Lung microvascular endothelial cell (primary cell): ENCODE measurements at regions not wholly inside any gene's neighbourhood (a gene's known extent, or its start where the extent isn't known, plus 50 kb on each side); places are given as distances from the start of the nearest gene placed in this dataset.
"Not testable (repeated sequence)": the region's sequence is repeated elsewhere in the genome, so short reads cannot be mapped to it uniquely, and the experiment has no call there.

Experiments used
- DNase-seq, 2 donors: peaks; one replicate each; pipeline versions ENCODE4 v3.0.0 to v3.0.0-alpha.2; 2010; ENCODE audit warnings: low read depth in 2 of 2

DNA sequence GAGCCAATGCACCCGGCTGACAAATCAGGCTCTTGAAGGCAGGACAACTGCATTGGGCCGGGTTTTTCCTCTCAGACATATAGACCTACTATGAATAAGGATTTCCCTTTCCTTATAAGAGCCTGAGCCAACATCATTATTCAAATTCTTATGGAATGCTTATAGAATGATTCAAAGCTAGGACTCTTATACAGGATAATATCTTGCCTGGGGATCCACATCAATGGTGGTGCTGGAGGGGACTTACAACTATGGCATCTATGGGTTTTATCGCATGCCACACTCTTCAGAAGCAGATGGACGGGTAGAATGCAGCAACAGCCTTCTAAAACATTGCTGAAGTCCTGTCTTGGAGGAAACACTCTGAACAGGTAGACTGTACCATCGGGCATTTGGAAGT lies 296.8 kb upstream of the KYNU start:
- DNase-seq: no peak

GRCh38 chr2:142575561-142575960 lies 301.9 kb upstream of the KYNU start:
- no peak for DNase-seq

GRCh38 chr2:142574388-142574787 lies 303.1 kb upstream of the KYNU start:
- DNase-seq: no peak

GRCh38 chr2:142572346-142573132 lies 304.9 kb upstream of the KYNU start:
- DNase-seq: no peak

DNA sequence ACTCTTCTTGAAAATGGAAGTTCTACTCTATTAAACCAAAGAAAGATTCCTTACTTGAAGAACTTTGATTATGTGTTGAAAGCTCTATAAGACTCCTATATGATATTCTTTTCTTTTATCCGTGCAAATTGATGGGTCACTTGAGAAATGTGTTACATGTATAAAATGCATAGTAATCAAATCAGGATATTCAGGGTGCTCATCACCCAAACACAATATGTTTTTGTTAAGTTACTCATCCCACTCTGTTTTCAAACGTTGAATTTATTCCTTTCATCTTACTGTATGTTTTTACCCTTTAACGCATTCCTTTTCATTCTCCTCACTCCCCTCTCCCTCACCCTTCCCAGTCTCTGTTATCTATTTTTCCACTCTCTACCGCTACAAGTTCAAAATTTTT lies 305.5 kb upstream of the KYNU start:
- DNase-seq: no peak

DNA sequence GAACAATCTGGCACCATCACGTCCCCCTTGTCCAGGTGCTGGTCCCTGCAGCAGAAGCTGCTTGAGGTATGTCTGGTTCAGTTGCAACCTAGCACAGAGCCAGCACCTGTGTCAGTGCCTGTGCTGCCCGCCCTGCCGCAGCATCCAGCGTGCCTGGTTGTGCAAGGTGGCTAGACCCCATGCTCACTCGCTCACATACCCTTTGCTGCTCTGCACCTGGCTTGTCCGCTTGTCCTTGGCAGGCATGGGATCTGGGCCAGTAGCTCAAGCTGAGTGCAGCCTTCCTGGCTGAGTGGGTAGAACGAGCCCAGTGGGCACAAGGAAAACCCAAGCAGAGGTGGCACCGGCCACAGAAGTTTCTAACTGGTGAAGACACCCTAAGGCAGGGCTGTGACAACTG lies 314.6 kb upstream of the KYNU start:
- no peak for DNase-seq

DNA sequence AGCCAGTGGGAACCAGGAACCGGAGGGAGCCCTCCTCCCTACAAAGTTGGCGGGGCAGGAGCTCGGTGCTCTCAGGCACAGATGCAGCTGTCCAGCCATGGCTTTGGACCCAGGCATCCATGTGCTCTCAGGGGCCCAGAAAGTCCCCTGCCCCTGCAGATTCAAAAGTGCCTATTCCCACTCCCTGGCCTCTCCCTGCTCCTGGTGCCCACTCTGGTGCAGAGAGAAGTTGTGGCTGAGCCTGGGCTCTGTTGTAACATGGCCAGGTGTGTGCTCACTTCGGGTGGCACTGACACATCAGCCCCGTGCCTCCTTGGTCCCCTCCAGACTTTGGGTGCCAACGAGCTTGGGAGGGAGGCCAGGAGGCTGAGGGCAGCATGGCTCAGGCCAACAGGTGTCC lies 315.8 kb upstream of the KYNU start:
- DNase-seq: no peak

GRCh38 chr2:142557391-142557790 lies 320.1 kb upstream of the KYNU start:
- DNase-seq: no peak

DNA sequence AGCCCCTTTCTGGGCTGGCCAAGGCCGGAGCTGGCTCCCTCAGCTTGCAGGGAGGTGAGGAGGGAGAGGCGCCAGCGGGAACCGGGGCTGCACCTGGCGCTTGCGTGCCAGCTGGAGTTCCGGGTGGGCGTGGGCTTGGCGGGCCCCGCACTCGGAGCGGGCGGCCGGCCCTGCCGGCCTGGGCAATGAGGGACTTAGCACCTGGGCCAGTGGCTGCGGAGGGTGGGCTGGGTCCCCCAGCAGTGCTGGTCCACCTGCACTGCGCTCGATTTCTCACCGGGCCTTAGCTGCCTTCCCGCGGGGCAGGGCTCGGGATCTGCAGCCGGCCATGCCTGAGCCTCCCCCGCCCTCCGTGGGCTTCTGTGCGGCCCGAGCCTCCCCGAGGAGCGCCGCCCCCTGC lies 331.5 kb upstream of the KYNU start:
- not testable (repeated sequence) for DNase-seq

- DNase-seq: no peak
Measured at GRCh38 chr2:142545036-142545435, 332.4 kb upstream of the KYNU start.

- DNase-seq: no peak
Measured at GRCh38 chr2:142544173-142544572, 333.3 kb upstream of the KYNU start.

- no peak for DNase-seq
Measured at GRCh38 chr2:142542431-142542910, 335.0 kb upstream of the KYNU start.

DNA sequence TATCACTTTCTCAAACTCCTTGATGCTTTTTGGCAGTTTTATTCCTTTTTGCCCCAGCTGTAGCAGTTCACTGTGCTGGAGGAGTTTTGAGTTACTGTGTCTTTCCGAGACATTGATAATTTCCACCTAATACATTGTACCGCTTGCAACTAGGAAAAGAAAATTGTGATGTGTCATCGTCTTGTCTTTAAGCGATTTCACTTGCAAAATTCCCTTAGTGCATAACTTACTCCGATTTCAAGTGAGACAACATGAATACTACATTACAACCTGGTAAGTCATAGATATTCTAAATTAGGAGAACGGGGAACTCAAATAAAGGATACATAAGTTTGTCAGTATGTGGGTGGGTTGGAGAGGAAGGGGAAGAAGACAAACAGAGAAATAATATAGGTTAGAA lies 340.5 kb upstream of the KYNU start:
- no peak for DNase-seq

DNA sequence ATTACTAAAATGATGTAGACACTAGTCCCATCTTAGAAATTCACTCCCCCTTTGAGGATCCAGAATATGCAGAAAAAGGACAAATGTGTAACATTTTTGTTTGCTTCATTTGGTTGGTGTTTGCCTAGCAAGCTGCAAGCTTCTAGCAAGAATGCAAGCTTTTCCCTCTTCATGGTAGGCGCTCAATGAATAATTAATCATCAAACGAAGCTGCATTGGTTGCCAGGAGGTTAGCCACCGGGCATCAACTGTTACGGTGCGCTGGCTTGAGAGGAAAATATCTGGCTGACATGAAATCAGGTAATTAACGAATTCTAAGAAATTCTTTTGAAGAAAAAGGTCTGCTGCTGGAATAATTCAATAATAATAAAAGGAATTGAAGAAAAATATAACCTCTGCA lies 341.0 kb upstream of the KYNU start:
- DNase-seq: no peak

GRCh38 chr2:142535311-142535710 lies 342.2 kb upstream of the KYNU start:
- no peak for DNase-seq

- no peak for DNase-seq
Measured at GRCh38 chr2:142533177-142533576, 344.3 kb upstream of the KYNU start.

DNA sequence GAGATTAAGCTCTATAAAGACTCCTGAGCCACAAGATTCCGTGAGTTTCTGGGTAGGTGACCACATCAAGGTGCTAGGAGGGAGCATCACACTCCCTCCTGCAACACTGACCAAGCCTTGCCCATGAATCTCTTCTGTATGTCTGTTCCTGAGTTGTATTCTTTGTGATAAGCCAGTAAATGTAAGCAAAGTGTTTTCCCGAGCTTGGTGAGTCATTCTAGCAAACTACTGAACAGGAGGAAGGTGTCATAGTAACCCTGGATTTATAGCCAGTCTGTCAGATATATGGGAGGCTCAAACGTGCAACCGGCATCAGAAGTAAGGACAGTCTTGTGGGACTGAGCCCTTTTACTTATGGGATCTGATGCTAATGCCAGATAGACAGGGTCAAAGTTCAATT lies 346.1 kb upstream of the KYNU start:
- DNase-seq: no peak

DNA sequence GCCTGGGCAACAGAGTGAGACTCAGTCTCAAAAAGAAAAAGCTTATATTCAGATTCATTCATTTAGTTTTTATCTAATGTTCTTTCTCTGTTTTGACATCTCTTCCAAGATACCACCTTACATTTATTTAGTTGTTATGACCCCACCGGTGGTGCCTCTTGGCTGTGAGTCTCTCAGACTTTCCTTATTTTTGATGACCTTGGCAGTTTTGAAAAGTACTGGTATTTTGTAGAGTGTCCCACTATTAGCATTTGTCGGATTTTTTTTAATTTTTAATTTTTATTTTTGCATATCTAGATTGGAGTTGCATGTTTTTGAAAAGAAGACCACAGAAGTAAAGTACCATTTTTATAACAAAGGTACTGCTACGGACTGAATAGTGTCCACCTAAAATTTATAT lies 351.7 kb upstream of the KYNU start:
- no peak for DNase-seq

GRCh38 chr2:142521492-142521891 lies 356.0 kb upstream of the KYNU start:
- DNase-seq: no peak

DNA sequence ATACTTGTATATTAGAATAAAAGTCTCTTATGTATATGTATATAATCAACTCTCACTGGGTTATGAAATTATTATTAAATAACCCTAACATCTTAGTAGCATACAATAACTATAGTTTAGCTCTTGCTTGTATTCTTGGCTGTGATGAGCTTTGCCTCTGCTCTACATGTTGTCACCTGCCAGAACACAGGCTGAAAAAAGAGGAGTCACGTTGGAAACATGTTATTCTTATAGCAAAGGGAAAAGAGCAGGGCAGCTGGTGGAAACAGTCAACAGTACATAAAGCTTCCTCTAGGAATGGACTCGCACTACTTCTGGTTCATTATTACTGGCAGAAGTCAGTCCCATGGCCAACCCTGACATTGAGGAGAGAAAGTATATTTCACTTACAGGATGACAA lies 362.0 kb upstream of the KYNU start:
- DNase-seq: no peak

- no peak for DNase-seq
Measured at GRCh38 chr2:142509401-142509800, 368.1 kb upstream of the KYNU start.

GRCh38 chr2:142504754-142505153 lies 372.7 kb upstream of the KYNU start:
- DNase-seq: no peak

DNA sequence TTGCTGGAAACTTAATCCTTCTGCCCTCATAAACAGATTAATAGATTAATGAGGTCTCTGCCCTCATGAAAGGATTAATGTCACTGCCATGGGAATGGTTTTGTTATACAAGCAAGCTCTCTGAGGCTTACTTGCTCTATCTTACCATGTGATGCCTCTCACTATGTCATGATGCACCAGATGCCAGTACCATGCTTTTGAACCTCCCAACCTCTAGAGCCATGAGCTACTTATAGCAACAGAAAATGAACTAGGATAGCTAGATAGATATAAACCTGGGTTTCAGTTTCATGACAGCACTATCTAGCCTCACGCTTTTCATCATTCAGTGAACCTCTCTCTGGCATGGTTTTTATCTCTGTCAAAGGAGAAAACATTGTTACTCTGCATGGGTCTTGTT lies 371.6 kb upstream of the LRP1B start:
- no peak for DNase-seq

GRCh38 chr2:142495141-142495540 lies 364.3 kb upstream of the LRP1B start:
- no peak for DNase-seq
